Kidney epithelial cell (primary cell): ENCODE measurements at regions not wholly inside any gene's neighbourhood (a gene's known extent, or its start where the extent isn't known, plus 50 kb on each side); places are given as distances from the start of the nearest gene placed in this dataset.

Experiments
- DNase-seq: peaks from one replicate; pipeline ENCODE4 v3.0.0-alpha.2; 2010; ENCODE audit warnings: low read depth
- H3K27me3 ChIP-seq: 2 replicates; pipeline ENCODE4 v1.6.0; 2011; ENCODE audit warnings: low read length; ENCODE audit not compliant: control insufficient read depth, insufficient read depth
- H3K36me3 ChIP-seq: 2 replicates; pipeline ENCODE4 v1.5.1; 2011; ENCODE audit warnings: low read length; ENCODE audit not compliant: control insufficient read depth, insufficient read depth
- H3K4me3 ChIP-seq: 2 replicates; pipeline ENCODE4 v1.5.1; 2011; ENCODE audit warnings: low read depth, mild to moderate bottlenecking, control low read depth, low read length
- CTCF ChIP-seq: IDR thresholded peaks from 2 replicates; pipeline ENCODE4 v1.5.1; 2011; ENCODE audit warnings: mild to moderate bottlenecking, moderate library complexity, low read length, control low read depth, inconsistent platforms; ENCODE audit not compliant: insufficient read depth, poor library complexity, severe bottlenecking

- TF ChIP-seq CTCF, result no peak
- no peak for DNase-seq
- no peak overlapping the region for H3K4me3 ChIP-seq
- H3K27me3 ChIP-seq, result no peaks in the 10 kb centered on the region
- H3K36me3 ChIP-seq, result no peaks in the 10 kb centered on the region
These were observed 494.8 kb upstream of the TOM1L1 start for GRCh38 chr17:54405826-54406225.

GRCh38 chr17:54408731-54409130, 491.9 kb upstream of the TOM1L1 start:
- DNase-seq, result no peak
- no peak overlapping the region for H3K4me3 ChIP-seq
- TF ChIP-seq CTCF, result no peak
- H3K36me3 ChIP-seq, result no peaks in the 10 kb centered on the region
- H3K27me3 ChIP-seq, result no peaks in the 10 kb centered on the region

GRCh38 chr17:54418467-54418866, 482.2 kb upstream of the TOM1L1 start:
- no peak for DNase-seq
- no peak for TF ChIP-seq CTCF
- Histone ChIP-seq H3K27me3 (no peaks in the 10 kb centered on the region), H3K36me3 (no peaks in the 10 kb centered on the region), H3K4me3 (no peak overlapping the region)

- H3K27me3 ChIP-seq, result no peaks in the 10 kb centered on the region
- no peak for TF ChIP-seq CTCF
- H3K36me3 ChIP-seq, result no peaks in the 10 kb centered on the region
- no peak overlapping the region for H3K4me3 ChIP-seq
- DNase-seq, result no peak
These were observed 475.0 kb upstream of the TOM1L1 start for GRCh38 chr17:54425671-54426070.

- peak; percentile 41 for TF ChIP-seq CTCF
These were observed 474.3 kb upstream of the TOM1L1 start for GRCh38 chr17:54426296-54426886.

GRCh38 chr17:54435966-54436365, 464.7 kb upstream of the TOM1L1 start:
- TF ChIP-seq CTCF, result no peak
- H3K36me3 ChIP-seq, result no peaks in the 10 kb centered on the region
- no peak for DNase-seq
- no peaks in the 10 kb centered on the region for H3K27me3 ChIP-seq
- H3K4me3 ChIP-seq, result no peak overlapping the region

More at GRCh38 chr17:54426296-54426886, 474.3 kb upstream of the TOM1L1 start:
- no peak overlapping the region for H3K4me3 ChIP-seq
- H3K27me3 ChIP-seq, result no peaks in the 10 kb centered on the region
- no peak for DNase-seq
- no peaks in the 10 kb centered on the region for H3K36me3 ChIP-seq
